PC-9 (cell line): ENCODE measurements at regions not wholly inside any gene's neighbourhood (a gene's known extent, or its start where the extent isn't known, plus 50 kb on each side); places are given as distances from the start of the nearest gene placed in this dataset.

Source experiments
- EZH2 ChIP-seq: fragments of 200-600 bp; sonication (generic); IDR thresholded peaks from 2 replicates; pipeline ENCODE4 v1.8.0; 2017; ENCODE audit warnings: antibody characterized with exemption, low read depth
- TF ChIP-seq, protein P1 (sequence below): fragments of 200-600 bp; sonication (generic); conservative IDR thresholded peaks from 2 replicates; pipeline ENCODE4 v1.6.1; 2017; ENCODE audit warnings: mixed run types, antibody characterized with exemption, mild to moderate bottlenecking, moderate library complexity

DNA sequence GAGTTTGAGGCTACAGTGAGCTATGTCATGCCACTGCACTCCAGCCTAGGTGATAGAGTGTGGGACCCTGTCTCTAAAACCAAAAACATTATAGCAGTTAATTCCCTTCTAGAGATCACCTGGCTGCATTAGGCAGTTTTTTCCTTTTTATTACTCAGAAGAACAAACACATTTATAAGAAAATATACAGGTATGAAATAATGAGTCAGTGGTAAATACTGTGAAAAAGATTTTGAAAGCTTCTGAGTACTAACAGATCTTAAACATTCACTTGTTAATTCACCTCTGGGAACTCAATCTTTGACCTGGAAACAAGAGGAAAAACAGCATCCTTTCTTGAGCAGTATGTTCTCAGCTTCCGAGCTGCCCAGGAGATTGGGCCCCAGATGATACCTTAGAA, 64.1 kb downstream of the UCHL1 start:
- TF ChIP-seq, protein P1, sequence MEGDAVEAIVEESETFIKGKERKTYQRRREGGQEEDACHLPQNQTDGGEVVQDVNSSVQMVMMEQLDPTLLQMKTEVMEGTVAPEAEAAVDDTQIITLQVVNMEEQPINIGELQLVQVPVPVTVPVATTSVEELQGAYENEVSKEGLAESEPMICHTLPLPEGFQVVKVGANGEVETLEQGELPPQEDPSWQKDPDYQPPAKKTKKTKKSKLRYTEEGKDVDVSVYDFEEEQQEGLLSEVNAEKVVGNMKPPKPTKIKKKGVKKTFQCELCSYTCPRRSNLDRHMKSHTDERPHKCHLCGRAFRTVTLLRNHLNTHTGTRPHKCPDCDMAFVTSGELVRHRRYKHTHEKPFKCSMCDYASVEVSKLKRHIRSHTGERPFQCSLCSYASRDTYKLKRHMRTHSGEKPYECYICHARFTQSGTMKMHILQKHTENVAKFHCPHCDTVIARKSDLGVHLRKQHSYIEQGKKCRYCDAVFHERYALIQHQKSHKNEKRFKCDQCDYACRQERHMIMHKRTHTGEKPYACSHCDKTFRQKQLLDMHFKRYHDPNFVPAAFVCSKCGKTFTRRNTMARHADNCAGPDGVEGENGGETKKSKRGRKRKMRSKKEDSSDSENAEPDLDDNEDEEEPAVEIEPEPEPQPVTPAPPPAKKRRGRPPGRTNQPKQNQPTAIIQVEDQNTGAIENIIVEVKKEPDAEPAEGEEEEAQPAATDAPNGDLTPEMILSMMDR = no peak
- TF ChIP-seq EZH2 = no peak
